ENCODE measurements at regions not wholly inside any gene's neighbourhood (a gene's known extent, or its start where the extent isn't known, plus 50 kb on each side); places are given as distances from the start of the nearest gene placed in this dataset.

GRCh38 chr10:124144536-124144935 lies 51.1 kb upstream of the CHST15 start:
- Histone ChIP-seq H3K27me3 (replicated peaks in 1 of 2; ENCODE audit: control insufficient read depth in 2 of 2, insufficient read depth in 2 of 2, low read length in 1 of 2) (no peaks in the 10 kb centered on the region; a peak in 1 of 4 replicates), H3K9ac (ENCODE audit: control insufficient read depth, insufficient read depth, low read length) (no peak overlapping the region), H3K36me3 (ENCODE audit: control insufficient read depth in 2 of 2, insufficient read depth in 2 of 2, low read length in 1 of 2) (no peaks in the 10 kb centered on the region), H3K4me2 (ENCODE audit: control insufficient read depth, insufficient read depth) (no peak overlapping the region), H3K79me2 (ENCODE audit: control insufficient read depth, insufficient read depth, low read length) (no peaks in the 10 kb centered on the region), H2AFZ (ENCODE audit: control insufficient read depth, low read depth, low read length) (no peak overlapping the region), H3K4me1 (ENCODE audit: control insufficient read depth, insufficient read depth, low read length) (peaks cover 13% of the 10 kb centered on the region), H3K27ac (ENCODE audit: control insufficient read depth, insufficient read depth) (no peak overlapping the region), H3K4me3 (no peak overlapping the region), H3K9me3 (replicated peaks; ENCODE audit: control insufficient read depth, insufficient read depth, low read length) (no peaks in the 10 kb centered on the region; the same call in 2 of the 3 replicates), H4K20me1 (ENCODE audit: control insufficient read depth, insufficient read depth) (no peaks in the 10 kb centered on the region)
- WGBS (ENCODE audit: insufficient coverage, insufficient replicate concordance, low lambda C conversion rate, missing lambda C conversion rate), result 48% methylated on average over 9 of the region's 9 CpGs
- ATAC-seq (no peak), DNase-seq (ENCODE audit: low read depth, low spot score) (no peak), FAIRE-seq (no peak)
- TF ChIP-seq ASH2L (IDR thresholded peaks at IDR 0.05; ENCODE audit: borderline replicate concordance, low read depth) (no peak), CREB1 (IDR thresholded peaks at IDR 0.05; ENCODE audit: low read depth) (no peak), POU2F2 (IDR thresholded peaks at IDR 0.05; ENCODE audit: borderline replicate concordance, low read depth, low read length) (no peak), EZH2 (IDR thresholded peaks at IDR 0.05; ENCODE audit: borderline replicate concordance, control insufficient read depth, low read depth, low read length) (no peak), SKIL (IDR thresholded peaks at IDR 0.05; ENCODE audit: low read depth, poor library complexity, severe bottlenecking) (no peak), MYC (IDR thresholded peaks at IDR 0.05; ENCODE audit: insufficient read depth, insufficient read length, insufficient replicate concordance, low read length, severe bottlenecking) (no peak), ZNF217 (IDR thresholded peaks at IDR 0.05) (no peak), CBFB (IDR thresholded peaks at IDR 0.05; ENCODE audit: low read depth) (no peak), HDGF (IDR thresholded peaks at IDR 0.05) (no peak), SPI1 (IDR thresholded peaks at IDR 0.05; ENCODE audit: borderline replicate concordance, insufficient read depth, low read depth, low read length) (no peak), POLR2AphosphoS2 (IDR thresholded peaks at IDR 0.05; ENCODE audit: low read depth, low read length) (no peak), NFYB (IDR thresholded peaks at IDR 0.05; ENCODE audit: insufficient read depth, low read depth, low read length) (no peak), ZSCAN29 (IDR thresholded peaks at IDR 0.05) (no peak), BACH1 (IDR thresholded peaks at IDR 0.05; ENCODE audit: borderline replicate concordance) (no peak), EGR1 (IDR thresholded peaks at IDR 0.05; ENCODE audit: borderline replicate concordance in 1 of 2, low read depth in 2 of 2, low read length in 2 of 2) (no peak)
- TF ChIP-seq, protein P1, sequence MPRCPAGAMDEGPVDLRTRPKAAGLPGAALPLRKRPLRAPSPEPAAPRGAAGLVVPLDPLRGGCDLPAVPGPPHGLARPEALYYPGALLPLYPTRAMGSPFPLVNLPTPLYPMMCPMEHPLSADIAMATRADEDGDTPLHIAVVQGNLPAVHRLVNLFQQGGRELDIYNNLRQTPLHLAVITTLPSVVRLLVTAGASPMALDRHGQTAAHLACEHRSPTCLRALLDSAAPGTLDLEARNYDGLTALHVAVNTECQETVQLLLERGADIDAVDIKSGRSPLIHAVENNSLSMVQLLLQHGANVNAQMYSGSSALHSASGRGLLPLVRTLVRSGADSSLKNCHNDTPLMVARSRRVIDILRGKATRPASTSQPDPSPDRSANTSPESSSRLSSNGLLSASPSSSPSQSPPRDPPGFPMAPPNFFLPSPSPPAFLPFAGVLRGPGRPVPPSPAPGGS (IDR thresholded peaks at IDR 0.05; ENCODE audit: borderline replicate concordance, insufficient read depth, low read depth, low read length, poor library complexity, severe bottlenecking), result no peak
- CTCF ChIA-PET, result no interaction called here
- intact Hi-C loops (cut with micrococcal nuclease; ENCODE audit: unreplicated experiment), result no loop called here
- in situ Hi-C loops (cut with MboI), result no loop called here
- no TSS peak for BruUV-seq (replicated peaks)
- SMC1A ChIA-PET (ENCODE audit: uncharacterized antibody, unreplicated experiment), result no interaction called here
- RAD21 ChIA-PET (ENCODE audit: unreplicated experiment), result no interaction called here
- POLR2A ChIA-PET, result no interaction called here

All from GM12878 (cell line).